ENCODE measurements at regions not wholly inside any gene's neighbourhood (a gene's known extent, or its start where the extent isn't known, plus 50 kb on each side); places are given as distances from the start of the nearest gene placed in this dataset.

GRCh38 chr2:59961746-59962145, 591.7 kb downstream of the BCL11A start:
- no peak for TF ChIP-seq EZH2 (optimal IDR thresholded peaks at IDR 0.05; ENCODE audit: low read depth, low read length)
- no peak for TF ChIP-seq CTCF (IDR thresholded peaks at IDR 0.05; ENCODE audit: low read length)

Data from MM.1S (cell line).